DND-41 (cell line): ENCODE measurements at regions not wholly inside any gene's neighbourhood (a gene's known extent, or its start where the extent isn't known, plus 50 kb on each side); places are given as distances from the start of the nearest gene placed in this dataset.

Experiments used
- EZH2 ChIP-seq: IDR thresholded peaks from 3 replicates; pipeline ENCODE4 v1.6.1; 2012; ENCODE audit warnings: borderline replicate concordance, low read depth, mild to moderate bottlenecking, moderate library complexity, low read length, inconsistent platforms; ENCODE audit not compliant: severe bottlenecking
- TF ChIP-seq, protein P1 (sequence below): IDR thresholded peaks from 2 replicates; pipeline ENCODE4 v1.5.1; 2012; ENCODE audit warnings: borderline replicate concordance, low read length, moderate library complexity, mild to moderate bottlenecking; ENCODE audit not compliant: poor library complexity, severe bottlenecking; ENCODE audit errors: extremely low read depth

DNA sequence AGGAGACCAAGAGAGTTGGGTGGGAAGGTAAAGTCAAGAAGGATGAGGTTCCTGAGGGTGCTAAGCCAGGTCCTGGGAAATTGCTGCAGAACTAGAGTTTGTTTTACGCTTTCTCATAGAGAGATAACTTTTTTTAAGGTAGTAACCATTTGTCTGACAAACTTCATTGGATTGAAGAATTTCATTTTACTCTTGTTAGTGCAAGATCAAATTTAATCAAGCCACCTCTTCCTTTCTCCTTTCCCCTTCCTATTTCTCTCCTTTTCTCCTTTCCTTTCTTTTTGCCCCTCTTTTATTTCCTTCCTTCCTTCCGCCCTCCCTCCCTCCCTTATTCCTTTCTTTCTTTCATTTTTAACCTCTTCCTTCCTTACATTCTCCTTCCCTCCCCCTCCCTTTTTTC, 65.4 kb downstream of the RDH14 start:
- TF ChIP-seq, protein P1, sequence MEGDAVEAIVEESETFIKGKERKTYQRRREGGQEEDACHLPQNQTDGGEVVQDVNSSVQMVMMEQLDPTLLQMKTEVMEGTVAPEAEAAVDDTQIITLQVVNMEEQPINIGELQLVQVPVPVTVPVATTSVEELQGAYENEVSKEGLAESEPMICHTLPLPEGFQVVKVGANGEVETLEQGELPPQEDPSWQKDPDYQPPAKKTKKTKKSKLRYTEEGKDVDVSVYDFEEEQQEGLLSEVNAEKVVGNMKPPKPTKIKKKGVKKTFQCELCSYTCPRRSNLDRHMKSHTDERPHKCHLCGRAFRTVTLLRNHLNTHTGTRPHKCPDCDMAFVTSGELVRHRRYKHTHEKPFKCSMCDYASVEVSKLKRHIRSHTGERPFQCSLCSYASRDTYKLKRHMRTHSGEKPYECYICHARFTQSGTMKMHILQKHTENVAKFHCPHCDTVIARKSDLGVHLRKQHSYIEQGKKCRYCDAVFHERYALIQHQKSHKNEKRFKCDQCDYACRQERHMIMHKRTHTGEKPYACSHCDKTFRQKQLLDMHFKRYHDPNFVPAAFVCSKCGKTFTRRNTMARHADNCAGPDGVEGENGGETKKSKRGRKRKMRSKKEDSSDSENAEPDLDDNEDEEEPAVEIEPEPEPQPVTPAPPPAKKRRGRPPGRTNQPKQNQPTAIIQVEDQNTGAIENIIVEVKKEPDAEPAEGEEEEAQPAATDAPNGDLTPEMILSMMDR: no peak
- TF ChIP-seq EZH2: no peak
